Hepatocyte (in vitro differentiated cells): ENCODE measurements at regions not wholly inside any gene's neighbourhood (a gene's known extent, or its start where the extent isn't known, plus 50 kb on each side); places are given as distances from the start of the nearest gene placed in this dataset.

Experiments
- CTCF ChIP-seq: fragments of 200-600 bp; sonication (generic); IDR thresholded peaks from 2 replicates; pipeline ENCODE4 v1.5.1; 2016; ENCODE audit warnings: antibody characterized with exemption, mild to moderate bottlenecking; ENCODE audit not compliant: poor library complexity
- EZH2 ChIP-seq: fragments of 200-600 bp; sonication (generic); IDR thresholded peaks from 2 replicates; pipeline ENCODE4 v1.6.1; 2016; ENCODE audit warnings: antibody characterized with exemption, mild to moderate bottlenecking, borderline replicate concordance

GRCh38 chr2:155404433-155405002 is 706.0 kb downstream of the KCNJ3 start:
- no peak for TF ChIP-seq CTCF
- no peak for TF ChIP-seq EZH2
